ENCODE measurements at regions not wholly inside any gene's neighbourhood (a gene's known extent, or its start where the extent isn't known, plus 50 kb on each side); places are given as distances from the start of the nearest gene placed in this dataset.

DNA sequence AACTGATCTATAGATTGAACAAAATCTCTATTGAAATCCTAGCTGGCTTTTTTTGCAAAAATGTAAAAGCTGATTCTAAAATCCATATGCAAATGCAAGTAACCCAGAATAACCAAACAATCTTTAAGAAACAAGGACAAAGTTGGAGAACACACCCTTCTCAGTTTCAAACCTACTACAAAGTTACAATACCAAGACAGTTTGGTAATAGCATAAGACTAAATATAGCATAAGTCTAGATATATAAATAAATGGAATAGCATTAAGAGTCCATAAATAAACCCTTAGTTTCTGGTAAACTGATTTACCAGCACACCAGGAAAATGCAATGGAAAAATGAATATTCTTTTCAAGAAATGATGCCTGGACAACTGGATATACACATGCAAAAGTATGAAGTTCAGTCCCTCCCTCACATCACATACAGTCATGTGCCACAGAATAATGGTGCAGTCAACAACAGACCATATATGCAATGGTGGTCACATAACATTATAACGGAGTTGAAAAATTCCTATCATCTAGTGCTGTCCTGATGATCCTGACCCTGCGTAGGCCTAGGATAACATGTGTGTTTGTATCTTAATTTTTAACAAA is 94.5 kb upstream of the GRIN2B start:
- TF ChIP-seq, protein P1, sequence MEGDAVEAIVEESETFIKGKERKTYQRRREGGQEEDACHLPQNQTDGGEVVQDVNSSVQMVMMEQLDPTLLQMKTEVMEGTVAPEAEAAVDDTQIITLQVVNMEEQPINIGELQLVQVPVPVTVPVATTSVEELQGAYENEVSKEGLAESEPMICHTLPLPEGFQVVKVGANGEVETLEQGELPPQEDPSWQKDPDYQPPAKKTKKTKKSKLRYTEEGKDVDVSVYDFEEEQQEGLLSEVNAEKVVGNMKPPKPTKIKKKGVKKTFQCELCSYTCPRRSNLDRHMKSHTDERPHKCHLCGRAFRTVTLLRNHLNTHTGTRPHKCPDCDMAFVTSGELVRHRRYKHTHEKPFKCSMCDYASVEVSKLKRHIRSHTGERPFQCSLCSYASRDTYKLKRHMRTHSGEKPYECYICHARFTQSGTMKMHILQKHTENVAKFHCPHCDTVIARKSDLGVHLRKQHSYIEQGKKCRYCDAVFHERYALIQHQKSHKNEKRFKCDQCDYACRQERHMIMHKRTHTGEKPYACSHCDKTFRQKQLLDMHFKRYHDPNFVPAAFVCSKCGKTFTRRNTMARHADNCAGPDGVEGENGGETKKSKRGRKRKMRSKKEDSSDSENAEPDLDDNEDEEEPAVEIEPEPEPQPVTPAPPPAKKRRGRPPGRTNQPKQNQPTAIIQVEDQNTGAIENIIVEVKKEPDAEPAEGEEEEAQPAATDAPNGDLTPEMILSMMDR (IDR thresholded peaks at IDR 0.05; ENCODE audit: low read depth, low read length, poor library complexity, severe bottlenecking) = no peak
- TF ChIP-seq EZH2phosphoT487 (IDR thresholded peaks at IDR 0.05; ENCODE audit: borderline replicate concordance, low read length) = no peak

Measured in DOHH2 (cell line).